GM19395 (cell line): ENCODE measurements at regions not wholly inside any gene's neighbourhood (a gene's known extent, or its start where the extent isn't known, plus 50 kb on each side); places are given as distances from the start of the nearest gene placed in this dataset.
"Not testable (repeated sequence)": the region's sequence is repeated elsewhere in the genome, so short reads cannot be mapped to it uniquely, and the experiment has no call there.

ENCODE experiments used
- ATAC-seq: cut with Tn5 transposase; IDR thresholded peaks from one replicate; pipeline ENCODE4 v1.9.1; 2021; ENCODE audit warnings: mild to moderate bottlenecking, moderate library complexity; ENCODE audit not compliant: unreplicated experiment

DNA sequence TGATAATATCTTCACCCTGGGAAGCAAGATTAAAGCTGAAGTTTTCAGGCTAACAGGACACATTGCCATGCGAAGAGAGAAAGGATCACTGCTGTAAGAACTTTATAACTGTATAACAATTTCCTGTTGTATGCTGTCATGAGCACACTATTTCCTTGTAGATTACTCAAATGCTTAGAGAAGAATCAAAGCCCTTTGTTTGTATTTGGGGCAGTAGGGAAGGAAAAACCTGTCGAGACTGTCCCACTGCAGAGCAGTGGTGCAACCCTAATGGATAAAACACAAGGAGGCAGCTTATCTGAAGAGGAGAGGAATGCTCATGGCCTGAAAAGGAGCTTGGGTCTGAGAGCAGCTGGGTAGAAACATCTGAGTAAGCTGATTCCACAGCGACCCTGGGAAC, 327.7 kb upstream of the NPSR1 start:
- no peak for ATAC-seq

DNA sequence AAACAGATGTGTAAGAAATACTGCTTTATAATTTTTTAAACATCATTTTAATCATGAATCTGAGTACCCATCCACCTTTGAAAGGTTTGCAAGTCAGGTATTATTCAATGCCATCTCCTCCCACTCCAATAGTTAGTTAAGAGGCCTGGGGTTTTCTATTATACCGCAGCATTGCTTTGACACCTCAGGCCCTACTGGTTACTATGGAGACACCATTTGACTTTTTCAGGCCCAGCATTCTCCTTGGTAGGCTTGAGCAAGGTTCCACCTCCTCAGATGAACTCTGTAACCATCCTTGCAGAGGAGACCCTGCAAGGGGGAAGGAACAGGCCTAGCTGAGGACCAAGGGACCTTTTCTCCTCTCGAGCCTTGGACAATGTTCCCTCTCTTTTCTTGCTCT, 326.9 kb upstream of the NPSR1 start:
- no peak for ATAC-seq

DNA sequence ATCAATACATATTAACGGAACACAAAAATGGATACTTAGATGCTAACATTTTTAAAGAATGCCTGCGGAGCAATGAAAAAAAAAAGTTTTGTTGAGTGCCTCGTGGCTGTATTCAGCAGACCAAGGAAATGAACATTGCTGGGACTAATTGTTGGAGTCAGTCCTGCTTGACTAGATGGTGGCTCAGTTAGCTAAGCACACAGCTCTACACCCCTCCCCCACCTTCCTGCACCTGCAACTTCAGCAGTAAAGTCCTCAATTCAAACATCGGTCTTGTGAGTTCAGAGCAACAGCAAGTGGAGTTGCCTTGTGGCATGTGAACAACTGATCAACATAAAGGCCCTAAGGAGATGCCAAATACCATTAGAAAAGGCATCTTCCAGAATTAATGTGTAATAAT, 326.0 kb upstream of the NPSR1 start:
- no peak for ATAC-seq

DNA sequence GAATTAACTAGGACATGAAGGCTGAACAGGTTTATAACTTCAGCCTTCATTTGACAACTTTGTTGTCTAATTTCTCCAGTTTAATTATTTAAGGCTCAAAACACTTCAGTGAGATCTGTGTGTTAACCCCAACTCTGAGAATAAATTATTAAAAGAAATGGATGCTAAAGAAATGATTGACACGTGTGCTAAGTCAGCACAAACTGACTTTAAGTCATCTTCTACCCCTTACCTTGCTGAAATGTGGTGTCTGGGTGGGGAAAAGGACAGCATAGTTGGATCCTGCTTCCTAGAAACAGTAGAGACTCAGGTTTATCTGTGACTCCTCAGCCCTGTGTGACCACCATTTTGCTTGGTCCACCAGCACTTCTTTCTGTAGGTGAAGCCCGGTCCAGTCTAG, 324.8 kb upstream of the NPSR1 start:
- no peak for ATAC-seq

DNA sequence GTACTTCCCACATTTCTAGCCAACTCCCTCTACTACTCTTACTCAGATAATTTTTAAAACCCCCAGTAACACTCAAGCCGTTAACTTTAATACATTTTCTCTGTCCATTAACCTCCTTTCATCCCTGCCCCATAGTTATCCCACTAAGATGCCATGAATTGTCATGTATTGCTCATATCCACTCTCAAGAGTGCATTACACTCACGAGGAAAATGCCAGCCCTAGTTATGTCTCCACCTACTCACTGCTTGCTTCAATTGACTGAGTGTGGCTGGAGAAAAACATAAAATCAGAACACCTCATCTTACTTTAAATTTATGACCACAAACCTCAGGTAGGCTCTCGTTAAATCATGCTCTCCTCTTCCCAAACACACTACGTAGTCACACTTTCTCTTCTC, 324.1 kb upstream of the NPSR1 start:
- no peak for ATAC-seq

DNA sequence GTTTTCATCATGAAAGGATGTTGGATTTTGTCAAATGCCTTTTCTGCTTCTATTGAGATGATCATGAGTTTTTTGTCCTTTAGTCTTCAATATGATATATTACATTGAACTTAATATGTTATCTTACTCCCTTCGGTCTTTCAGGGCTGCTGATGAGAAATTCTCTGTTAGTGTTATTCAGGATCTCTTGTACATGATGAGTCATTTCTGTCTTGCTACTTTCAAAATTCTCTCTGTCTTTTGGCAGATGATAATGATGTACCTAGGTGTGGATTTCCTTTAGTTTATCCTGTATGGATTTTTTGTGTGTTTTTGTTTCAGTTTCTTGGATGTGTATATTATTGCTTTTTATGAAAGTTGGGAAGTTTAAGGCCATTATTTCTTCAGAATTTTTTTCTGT, 320.9 kb upstream of the NPSR1 start:
- no peak for ATAC-seq

DNA sequence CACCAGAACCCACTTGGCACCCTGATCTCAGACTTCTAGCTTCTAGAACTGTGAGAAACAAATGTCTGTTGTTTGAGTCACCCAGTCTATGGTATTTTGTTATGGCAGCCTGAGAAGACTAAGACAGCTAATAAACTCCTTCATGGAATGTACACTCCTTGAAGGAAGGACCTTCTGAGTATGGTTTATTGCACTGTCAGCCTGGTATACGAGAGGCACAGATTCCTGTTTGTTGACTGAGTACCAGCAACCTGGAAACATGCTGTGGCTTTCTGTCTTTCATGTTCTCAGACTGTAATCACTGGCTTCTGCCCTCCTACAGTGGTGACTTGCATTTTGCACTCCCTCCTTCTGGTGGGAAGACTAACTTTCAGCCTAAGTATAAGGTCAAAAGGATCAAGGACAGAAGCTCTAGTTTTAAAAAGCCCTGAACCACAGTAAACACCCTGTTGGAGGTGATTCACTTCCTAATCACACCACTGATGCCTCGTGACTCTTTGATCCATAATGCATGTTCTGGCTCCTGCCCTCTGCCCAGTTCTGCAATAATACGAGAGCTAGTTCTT, 319.0 kb upstream of the NPSR1 start:
- ATAC-seq, result no peak

DNA sequence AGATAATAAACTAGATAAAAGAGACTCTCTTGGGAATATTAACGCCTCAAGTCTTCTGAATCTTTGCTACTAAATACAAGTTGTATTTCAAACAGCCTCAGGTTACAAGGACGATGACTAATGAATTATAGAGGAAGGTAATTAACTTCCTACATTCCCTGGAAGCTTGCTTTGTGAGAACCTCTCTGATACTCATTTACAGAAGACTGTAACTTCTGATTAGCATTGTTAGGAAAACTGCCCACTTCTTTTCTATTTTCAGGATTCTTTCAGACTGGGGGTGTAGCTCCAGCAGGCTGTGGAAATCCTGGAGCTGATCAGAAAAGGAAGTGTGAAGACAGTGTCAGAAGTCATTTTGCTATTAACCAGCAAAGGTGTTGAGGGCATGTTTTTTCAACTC, 316.7 kb upstream of the NPSR1 start:
- no peak for ATAC-seq

DNA sequence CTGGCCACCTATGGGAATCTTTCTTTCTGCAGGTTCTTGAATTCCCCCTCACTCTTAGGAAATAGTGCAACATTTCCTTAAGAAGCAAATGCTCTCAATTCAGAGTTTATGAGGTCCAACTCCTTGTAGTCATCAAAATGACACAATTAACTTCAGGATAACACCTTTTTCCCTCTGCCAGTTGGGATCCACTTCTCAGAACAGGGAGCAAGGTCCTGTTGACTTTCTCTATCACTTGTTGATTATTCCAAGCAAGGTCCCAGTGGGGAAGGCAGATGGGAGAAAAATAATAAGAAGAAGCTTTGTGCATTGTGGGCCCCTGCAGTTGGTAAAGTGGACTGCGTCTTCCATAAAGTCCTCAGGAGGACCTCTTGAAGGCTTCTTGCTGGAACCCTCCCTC, 315.6 kb upstream of the NPSR1 start:
- ATAC-seq, result no peak

DNA sequence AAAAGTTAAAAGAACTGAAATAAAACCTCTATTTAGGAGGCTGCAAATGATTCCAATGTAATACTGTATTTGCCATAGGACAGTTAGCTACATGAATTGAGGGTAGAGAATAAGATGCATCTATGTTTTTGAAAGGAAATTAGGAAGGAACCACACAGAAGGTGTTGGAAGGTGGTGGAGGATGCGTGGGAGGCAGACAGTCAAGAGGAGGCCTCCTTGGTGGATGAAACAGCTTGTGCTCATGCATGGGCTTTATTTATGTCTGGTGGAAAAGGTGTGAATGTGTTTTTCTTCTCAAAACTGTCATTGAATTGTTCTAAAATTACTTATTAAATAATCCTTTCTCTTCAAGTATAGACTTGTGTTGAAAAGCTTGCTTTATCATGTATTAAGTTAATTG, 314.4 kb upstream of the NPSR1 start:
- ATAC-seq, result no peak

DNA sequence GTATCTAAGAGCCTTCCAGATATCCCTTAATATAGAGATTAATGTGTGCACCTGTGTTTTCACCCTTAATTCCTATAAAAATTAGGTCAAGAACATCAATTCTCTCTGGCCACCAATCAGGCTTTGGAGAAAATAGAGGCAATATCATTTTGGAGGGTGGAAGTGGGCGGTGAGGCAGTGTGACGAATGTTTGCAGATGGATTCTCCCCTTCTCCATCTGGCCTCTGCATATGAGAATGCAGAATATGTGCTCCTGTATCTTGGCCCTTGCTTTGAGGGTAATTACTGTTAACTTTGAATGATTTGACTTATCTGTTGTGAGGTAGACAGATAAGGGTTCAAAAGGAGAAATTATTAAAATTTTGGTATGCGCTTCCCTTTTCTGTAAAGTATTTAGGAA, 304.0 kb upstream of the NPSR1 start:
- no peak for ATAC-seq

DNA sequence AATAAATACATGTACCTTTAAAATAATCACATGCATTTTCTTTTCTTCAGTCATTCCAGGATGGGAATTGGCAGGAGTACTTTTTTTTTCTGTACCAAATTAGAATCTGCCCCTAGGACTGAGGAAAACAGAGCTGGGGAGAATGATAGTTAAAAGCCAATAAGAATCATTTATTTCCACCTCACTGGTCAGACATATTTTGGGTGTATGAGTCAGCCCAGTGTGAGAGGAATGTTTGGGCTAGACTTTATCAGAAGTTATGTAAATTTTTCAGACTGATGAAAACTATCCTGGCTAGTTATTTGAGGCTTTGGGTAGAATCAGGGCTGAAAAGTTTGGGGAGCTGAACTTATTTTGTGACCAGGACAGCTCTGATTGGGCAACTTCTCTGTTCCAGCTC, 303.1 kb upstream of the NPSR1 start:
- no peak for ATAC-seq

DNA sequence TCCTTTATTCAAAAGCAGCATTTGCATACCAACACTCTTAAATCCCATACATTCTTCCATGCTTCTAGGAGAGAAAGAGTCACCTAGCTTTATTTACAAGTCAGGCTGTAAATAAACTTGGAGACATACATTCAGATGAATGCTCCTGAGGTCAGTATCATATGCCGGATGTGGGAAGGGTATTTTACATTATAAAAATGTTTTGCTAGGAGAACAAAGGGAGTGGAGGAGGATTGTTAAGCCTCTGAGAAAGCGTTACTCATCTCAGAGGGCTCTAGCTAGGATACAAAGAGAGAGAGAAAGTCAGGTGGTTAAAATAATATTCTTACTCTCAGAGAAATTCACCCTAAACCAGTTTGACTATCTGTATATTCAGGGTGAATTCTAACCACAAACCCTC, 300.9 kb upstream of the NPSR1 start:
- ATAC-seq, result no peak

DNA sequence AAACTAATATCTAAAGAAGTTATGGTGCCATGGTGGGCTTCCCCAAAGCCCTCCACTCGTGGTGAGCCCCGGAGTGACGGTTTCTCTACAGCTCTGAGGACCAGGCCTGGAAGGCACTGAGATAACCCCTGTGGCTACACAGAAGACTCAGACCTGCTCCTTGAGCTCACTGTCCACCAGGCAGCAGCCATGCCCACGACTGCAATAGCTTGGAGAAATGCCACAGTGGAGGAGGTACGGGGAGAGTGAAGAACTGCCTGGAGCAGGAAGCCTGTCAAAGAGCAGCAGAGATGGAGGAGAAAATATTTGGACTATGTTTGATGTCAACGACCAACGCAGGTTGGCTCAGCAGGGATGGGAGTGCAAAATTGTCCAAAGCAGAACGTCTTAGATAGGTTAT, 300.1 kb upstream of the NPSR1 start:
- no peak for ATAC-seq

DNA sequence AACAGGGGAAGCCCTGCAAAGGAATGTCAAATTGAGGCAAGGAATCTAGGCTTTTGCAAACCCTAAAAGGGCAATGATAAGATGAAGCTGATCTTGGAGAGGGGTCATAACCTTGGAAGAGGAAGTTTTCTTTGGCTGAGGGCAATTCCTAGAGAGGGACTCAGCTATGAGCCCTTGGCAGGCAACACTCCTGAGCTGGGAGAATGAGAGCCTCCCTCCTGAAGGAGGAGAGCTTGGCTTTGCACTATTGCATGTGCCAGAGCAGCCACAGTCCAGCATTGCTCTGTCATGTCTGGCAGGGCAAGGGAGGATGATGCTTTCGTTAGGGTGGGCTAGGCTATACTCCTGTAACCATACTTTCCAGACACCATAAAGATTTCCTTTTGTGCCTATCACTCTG, 299.4 kb upstream of the NPSR1 start:
- ATAC-seq, result not testable (repeated sequence)

DNA sequence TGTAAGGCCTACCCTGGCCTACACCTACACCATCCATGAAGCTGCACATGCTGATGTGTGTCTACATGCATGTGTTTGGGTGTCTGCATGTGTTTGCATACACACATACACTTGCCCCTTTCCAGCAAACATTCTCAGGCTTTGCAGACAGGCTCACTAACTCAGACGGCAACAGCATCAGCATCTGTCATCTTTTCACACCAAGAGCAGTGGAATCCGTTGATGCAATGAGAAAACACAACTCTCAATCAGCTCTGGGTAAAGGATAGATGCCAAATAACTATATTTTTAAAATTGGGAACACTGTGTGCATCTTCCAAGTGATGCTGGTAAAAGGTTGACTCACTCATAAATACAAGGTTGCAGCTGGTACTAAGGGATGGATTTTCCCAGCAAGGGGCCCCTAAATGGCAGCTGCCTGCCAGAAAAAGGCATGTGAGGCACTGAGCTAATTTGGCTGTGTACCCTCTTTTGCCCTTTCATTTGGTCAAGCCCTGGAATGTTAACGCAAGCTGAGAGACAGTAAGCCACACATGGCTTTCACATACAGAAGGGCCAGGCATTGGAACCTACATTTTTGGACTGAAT, 296.3 kb upstream of the NPSR1 start:
- no peak for ATAC-seq

DNA sequence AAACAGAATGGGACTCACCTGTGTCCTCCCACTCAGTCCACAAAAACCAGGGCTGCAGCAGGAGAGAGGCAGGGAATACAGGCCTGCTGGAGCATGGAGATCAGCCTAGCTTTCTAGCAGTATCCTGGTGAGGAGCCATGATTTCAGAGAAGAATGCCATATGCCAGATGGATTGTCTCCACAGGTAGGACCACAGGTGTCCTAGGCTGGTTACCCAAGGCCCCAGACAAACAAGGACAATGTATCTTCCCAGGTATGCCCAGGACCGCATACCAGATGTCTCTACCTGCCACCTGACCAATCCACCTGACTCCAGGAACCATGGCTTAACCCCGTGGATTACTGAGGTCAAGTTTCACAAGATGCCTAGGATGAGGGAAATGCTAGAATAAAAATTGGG, 295.4 kb upstream of the NPSR1 start:
- no peak for ATAC-seq

DNA sequence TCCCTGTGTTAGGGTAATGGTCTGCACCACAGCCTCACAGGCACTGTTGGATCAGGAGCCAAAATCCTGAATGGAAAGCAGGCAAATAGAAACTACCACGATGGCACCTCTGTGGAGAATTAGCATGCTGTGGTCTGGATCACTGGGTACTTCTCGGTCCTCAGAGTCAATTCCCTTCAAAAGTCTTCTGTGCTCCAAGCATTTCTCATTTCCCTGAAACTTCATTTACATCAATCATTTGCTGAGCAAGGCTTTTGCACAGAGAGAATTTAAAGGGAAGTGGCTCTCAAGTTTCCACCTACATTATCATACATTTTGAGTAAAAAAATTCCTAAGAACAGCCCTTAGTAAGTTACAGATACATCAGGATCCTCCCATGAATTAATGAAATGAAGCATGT, 293.9 kb upstream of the NPSR1 start:
- ATAC-seq, result no peak

DNA sequence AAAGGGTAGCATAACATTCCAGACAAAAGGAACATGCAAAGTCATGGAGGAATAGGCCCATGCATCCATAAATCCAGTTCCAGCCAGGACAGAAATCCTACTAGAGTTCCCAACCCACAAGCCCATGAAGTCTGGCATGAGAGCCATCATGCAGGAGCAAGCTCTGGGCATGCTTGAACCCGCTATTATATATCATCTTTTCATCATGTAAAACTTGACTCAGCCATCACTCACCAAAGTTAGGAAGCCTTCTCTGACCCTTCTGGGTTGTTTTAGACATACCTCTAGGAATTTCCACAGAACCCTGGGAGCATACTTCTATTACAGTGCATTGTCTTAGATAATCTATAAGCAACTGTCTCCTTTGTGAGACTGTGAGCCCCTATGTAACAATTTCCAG, 293.0 kb upstream of the NPSR1 start:
- no peak for ATAC-seq

DNA sequence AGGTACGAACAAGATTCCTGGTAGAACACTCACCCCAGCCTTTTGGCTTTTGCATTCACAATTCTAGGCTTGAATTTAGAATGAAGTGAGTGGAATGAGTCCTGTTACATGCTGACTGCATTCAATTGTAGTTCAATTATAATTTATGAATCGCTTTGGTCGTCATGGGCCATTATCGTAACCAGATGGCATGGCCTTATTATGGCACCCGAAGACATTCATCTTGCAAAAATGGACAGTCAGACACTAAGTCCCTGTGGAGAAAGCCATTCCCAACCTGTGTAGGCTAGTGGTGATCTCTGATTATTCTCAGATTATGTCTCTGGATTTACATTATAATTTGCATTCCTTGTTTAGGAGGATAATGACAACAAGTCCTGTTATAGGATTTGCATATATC, 292.4 kb upstream of the NPSR1 start:
- ATAC-seq, result no peak

DNA sequence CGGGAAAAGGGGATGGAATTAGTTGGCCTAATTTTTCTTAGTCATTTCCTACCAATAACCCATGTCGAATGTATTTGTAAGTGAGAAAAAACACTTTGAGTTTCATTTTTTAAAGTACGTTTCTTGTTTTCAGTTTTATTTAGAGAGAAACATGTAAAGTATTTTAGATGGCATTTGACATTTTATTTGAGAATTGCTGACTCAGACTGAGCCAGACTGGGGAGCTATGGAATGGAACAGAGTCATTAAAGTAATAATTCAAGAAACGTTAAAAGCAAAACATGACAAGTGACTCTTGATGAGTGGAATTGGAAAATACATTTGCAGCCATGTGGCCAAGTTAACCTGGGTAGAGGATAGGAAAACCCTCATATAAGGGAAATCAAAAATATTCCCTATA, 286.1 kb upstream of the NPSR1 start:
- ATAC-seq, result no peak

DNA sequence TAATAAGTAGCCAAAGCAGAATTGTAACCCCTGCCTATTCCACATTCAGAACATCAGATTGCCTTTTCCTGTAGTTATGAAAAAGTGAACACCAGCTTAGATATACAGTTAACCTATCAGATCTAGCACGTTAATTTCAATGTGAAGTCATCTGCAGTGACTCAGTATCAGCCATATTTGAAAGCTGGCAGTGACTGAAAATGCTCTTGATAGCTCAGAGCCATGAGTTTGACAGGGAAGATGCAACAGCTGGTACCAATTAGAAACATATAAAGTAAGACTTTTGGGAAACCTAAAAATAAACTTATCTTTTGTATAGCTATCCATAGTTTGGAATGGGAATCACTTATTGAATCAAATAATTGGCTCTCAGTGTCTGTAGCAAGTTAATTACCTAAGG, 284.1 kb upstream of the NPSR1 start:
- no peak for ATAC-seq

DNA sequence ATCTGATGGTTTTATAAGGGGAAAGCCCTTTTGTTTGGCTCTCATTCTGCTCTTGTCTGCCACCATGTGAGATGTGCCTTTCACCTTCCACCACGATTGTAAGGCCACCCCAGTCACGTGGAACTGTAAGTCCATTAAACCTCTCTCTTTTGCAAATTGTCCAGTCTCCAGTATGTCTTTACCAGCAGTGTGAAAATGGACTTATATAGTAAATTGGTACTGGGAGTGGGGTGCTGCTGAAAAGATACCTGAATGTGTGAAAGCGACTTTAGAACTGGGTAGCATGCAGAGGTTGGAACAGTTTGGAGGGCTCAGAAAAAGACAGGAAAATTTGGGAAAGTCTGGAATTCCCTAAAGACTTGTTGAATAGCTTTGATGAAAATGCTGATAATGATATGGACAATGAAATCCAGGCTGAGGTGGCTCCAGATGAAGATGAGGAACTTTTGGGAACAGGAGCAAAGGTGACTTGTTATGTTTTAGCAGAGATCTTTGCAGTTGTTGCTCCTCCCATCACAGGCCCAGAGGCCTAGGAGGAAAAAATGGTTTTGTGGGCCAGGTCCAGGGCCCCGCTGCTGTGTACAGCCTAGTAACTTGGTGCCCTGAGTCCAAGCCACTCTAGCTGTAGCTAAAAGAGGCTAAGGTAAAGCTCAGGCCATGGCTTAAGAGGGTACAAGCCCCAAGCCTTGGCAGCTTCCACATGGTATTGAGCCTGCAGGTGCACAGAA, 275.7 kb upstream of the NPSR1 start:
- ATAC-seq, result no peak
